HCT116 (cell line): ENCODE measurements at regions not wholly inside any gene's neighbourhood (a gene's known extent, or its start where the extent isn't known, plus 50 kb on each side); places are given as distances from the start of the nearest gene placed in this dataset.

Experiments used
- ATAC-seq: fragments of 200-7000 bp; cut with Tn5 transposase; 2 replicates; pipeline ENCODE4 v1.9.1; 2020; ENCODE audit warnings: mild to moderate bottlenecking, moderate library complexity
- BruUV-seq: library from RNA; stranded (reverse); fragments of 400-500 nt; replicated peaks from 2 replicates; lab custom pipeline; 2021; lab: Mats Ljungman, UMichigan
- CTCF ChIA-PET: fragments of 300-600 bp; sonication (Branson Sonifier 250); formaldehyde crosslinking; loops from one replicate; lab custom pipeline; 2021; ENCODE audit warnings: antibody characterized with exemption; lab: Charles Lee
- POLR2A ChIA-PET: fragments of 300-600, 350-600 bp; sonication (Branson Sonifier 250); formaldehyde crosslinking; loops from one replicate; lab custom pipeline; 2021; ENCODE audit warnings: antibody characterized with exemption; lab: Charles Lee
- RAD21 ChIA-PET, 2 experiments: fragments of 300-600 bp; sonication (Branson Sonifier 250); formaldehyde crosslinking; loops; one replicate each; lab custom pipeline; 2023; ENCODE audit warnings: low total read pairs in 2 of 2; ENCODE audit not compliant: uncharacterized antibody in 2 of 2, unreplicated experiment in 2 of 2, low non-redundant PET in 1 of 2; lab: Charles Lee
- DNase-seq: peaks from one replicate; pipeline ENCODE4 v3.0.0-alpha.2; 2010; ENCODE audit warnings: low read depth, low spot score
- H2AFZ ChIP-seq: fragments of 200-600 bp; shearing (Covaris generic), sonication (generic); 2 replicates; pipeline ENCODE4 v1.6.1; 2017; ENCODE audit warnings: low read depth, mixed run types, mixed read lengths, antibody characterized with exemption, low read length; ENCODE audit not compliant: poor library complexity, severe bottlenecking
- H3K27ac ChIP-seq: 2 replicates; pipeline ENCODE4 v1.5.1; 2012; ENCODE audit warnings: low read depth, low read length
- H3K27me3 ChIP-seq: fragments of 200-600 bp; sonication (generic); 2 replicates; pipeline ENCODE4 v1.6.1; 2016; ENCODE audit warnings: mixed run types, low read length, mixed read lengths; ENCODE audit not compliant: insufficient read depth
- H3K36me3 ChIP-seq, 2 experiments: fragments of 200-500 bp in 1 of 2; fragments of 200-600 bp in 1 of 2; sonication (Bioruptor generic) in 1 of 2; sonication (generic) in 1 of 2; 2 replicates each; pipeline versions ENCODE4 v1.5.1 to v1.6.1; 2014 to 2016; ENCODE audit warnings: low read length in 2 of 2, inconsistent platforms in 1 of 2, mixed read lengths in 1 of 2, mixed run types in 1 of 2; ENCODE audit not compliant: insufficient read depth in 2 of 2, control insufficient read depth in 1 of 2
- H3K4me1 ChIP-seq, 2 experiments: fragments of 200-600 bp in 1 of 2; sonication (generic) in 1 of 2; 2 replicates each; pipeline versions ENCODE4 v1.5.1 to v1.6.1; 2012 to 2017; ENCODE audit warnings: low read length in 2 of 2, inconsistent platforms in 1 of 2, mild to moderate bottlenecking in 1 of 2, mixed read lengths in 1 of 2, mixed run types in 1 of 2, moderate library complexity in 1 of 2; ENCODE audit not compliant: insufficient read depth in 2 of 2, control insufficient read depth in 1 of 2
- H3K4me2 ChIP-seq: fragments of 200-600 bp; sonication (generic); 2 replicates; pipeline ENCODE4 v1.6.1; 2017; ENCODE audit warnings: mixed run types, low read length, mixed read lengths
- H3K4me3 ChIP-seq, 2 experiments: fragments of 200-600 bp in 1 of 2; sonication (generic) in 1 of 2; replicated peaks in 1 of 2; 2 replicates each; pipeline ENCODE4 v1.5.1; 2011 to 2016; ENCODE audit warnings: low read length in 2 of 2, control low read depth in 1 of 2, low read depth in 1 of 2, mild to moderate bottlenecking in 1 of 2, mixed read lengths in 1 of 2, mixed run types in 1 of 2
- H3K79me2 ChIP-seq: fragments of 200-600 bp; sonication (generic); 2 replicates; pipeline ENCODE4 v1.6.1; 2017; ENCODE audit warnings: mild to moderate bottlenecking, mixed run types, low read length, moderate library complexity, mixed read lengths; ENCODE audit not compliant: insufficient read depth
- H3K9ac ChIP-seq: fragments of 200-600 bp; sonication (generic); 2 replicates; pipeline ENCODE4 v1.6.1; 2016; ENCODE audit warnings: low read length, mixed read lengths
- H3K9me2 ChIP-seq: fragments of 200-600 bp; sonication (generic), shearing (Covaris generic); 2 replicates; pipeline ENCODE4 v1.6.1; 2017; ENCODE audit warnings: mixed run types, mild to moderate bottlenecking, moderate library complexity; ENCODE audit not compliant: insufficient read depth
- H3K9me3 ChIP-seq, 2 experiments: fragments of 200-500 bp in 1 of 2; fragments of 200-600 bp in 1 of 2; sonication (Bioruptor generic) in 1 of 2; sonication (generic) in 1 of 2; 2 replicates each; pipeline ENCODE4 v1.6.1; 2014 to 2017; ENCODE audit warnings: low read length in 2 of 2, mixed read lengths in 2 of 2, inconsistent platforms in 1 of 2, low read depth in 1 of 2, mild to moderate bottlenecking in 1 of 2, mixed run types in 1 of 2, moderate library complexity in 1 of 2; ENCODE audit not compliant: control insufficient read depth in 1 of 2, insufficient read depth in 1 of 2
- H4K20me1 ChIP-seq: fragments of 200-600 bp; sonication (generic), shearing (Covaris generic); 2 replicates; pipeline ENCODE4 v1.6.1; 2017; ENCODE audit warnings: mixed run types, mild to moderate bottlenecking, moderate library complexity; ENCODE audit not compliant: insufficient read depth
- ATF3 ChIP-seq: IDR thresholded peaks from 2 replicates; pipeline ENCODE4 v1.6.1; 2012
- CBX3 ChIP-seq: IDR thresholded peaks from 2 replicates; pipeline ENCODE4 v1.6.1; 2012; ENCODE audit warnings: low read depth
- CEBPB ChIP-seq: IDR thresholded peaks from 2 replicates; pipeline ENCODE4 v1.6.1; 2012; ENCODE audit warnings: low read depth
- CTCF ChIP-seq, 3 experiments: fragments of 200-600 bp in 1 of 3; sonication (generic) in 1 of 3; IDR thresholded peaks in 2 of 3; conservative IDR thresholded peaks in 1 of 3; 2 replicates each; pipeline ENCODE4 v1.5.1; 2012 to 2017; ENCODE audit warnings: low read depth in 2 of 3, low read length in 2 of 3, antibody characterized with exemption in 1 of 3, borderline replicate concordance in 1 of 3, control low read depth in 1 of 3, mild to moderate bottlenecking in 1 of 3, mixed read lengths in 1 of 3, mixed run types in 1 of 3, moderate library complexity in 1 of 3; ENCODE audit not compliant: insufficient read depth in 1 of 3
- EZH2 ChIP-seq: fragments of 200-600 bp; sonication (generic); IDR thresholded peaks from 2 replicates; pipeline ENCODE4 v1.6.1; 2017; ENCODE audit warnings: antibody characterized with exemption, mixed run types
- EZH2phosphoT487 ChIP-seq: fragments of 200-600 bp; IDR thresholded peaks from 2 replicates; pipeline ENCODE4 v1.6.1; 2018; ENCODE audit warnings: antibody characterized with exemption, borderline replicate concordance
- FOSL1 ChIP-seq: IDR thresholded peaks from 2 replicates; pipeline ENCODE4 v1.6.1; 2012; ENCODE audit warnings: low read depth
- JUND ChIP-seq: IDR thresholded peaks from 2 replicates; pipeline ENCODE4 v1.6.1; 2012
- MAX ChIP-seq: IDR thresholded peaks from 2 replicates; pipeline ENCODE4 v1.6.1; 2012
- POLR2AphosphoS5 ChIP-seq: IDR thresholded peaks from 2 replicates; pipeline ENCODE4 v1.6.1; 2011; ENCODE audit warnings: mild to moderate bottlenecking, low read depth, low read length, moderate library complexity
- RAD21 ChIP-seq: IDR thresholded peaks from 2 replicates; pipeline ENCODE4 v1.6.1; 2012; ENCODE audit warnings: low read depth, mild to moderate bottlenecking
- REST ChIP-seq: IDR thresholded peaks from 2 replicates; pipeline ENCODE4 v1.6.1; 2012; ENCODE audit warnings: low read depth
- SIN3A ChIP-seq: IDR thresholded peaks from 2 replicates; pipeline ENCODE4 v1.6.1; 2012; ENCODE audit warnings: low read depth
- SP1 ChIP-seq: IDR thresholded peaks from 2 replicates; pipeline ENCODE4 v1.6.1; 2012; ENCODE audit warnings: low read depth
- ZFX ChIP-seq: fragments of 450-650 bp; IDR thresholded peaks from 2 replicates; pipeline ENCODE4 v1.6.1; 2017
- ZNF274 ChIP-seq: fragments of 200-500 bp; sonication (Bioruptor generic); IDR thresholded peaks from 2 replicates; pipeline ENCODE4 v1.6.1; 2014; ENCODE audit warnings: mild to moderate bottlenecking, low read depth, low read length, inconsistent platforms
- intact Hi-C: fragments of 100-400 bp; cut with micrococcal nuclease; formaldehyde crosslinking; loops from 2 replicates; pipeline ENCODE4 v1.10.0; 2022

- DNase-seq = no peak
- TF ChIP-seq POLR2AphosphoS5 = no peak
- no peak for TF ChIP-seq FOSL1
- TF ChIP-seq CBX3 = no peak
- TF ChIP-seq ATF3 = no peak
- H3K27me3 ChIP-seq = no peaks in the 10 kb centered on the region
- H3K36me3 ChIP-seq = no peaks in the 10 kb centered on the region
- H3K27ac ChIP-seq = no peak overlapping the region
- no peak for ATAC-seq
- POLR2A ChIA-PET = no interaction called here
- RAD21 ChIA-PET = no interaction called here
- no peak overlapping the region for H3K9ac ChIP-seq
- H2AFZ ChIP-seq = no peak overlapping the region
- no peaks in the 10 kb centered on the region for H3K9me2 ChIP-seq
- H4K20me1 ChIP-seq = no peaks in the 10 kb centered on the region
- no peaks in the 10 kb centered on the region for H3K9me3 ChIP-seq
- H3K4me3 ChIP-seq = no peak overlapping the region
- no peaks in the 10 kb centered on the region for H3K79me2 ChIP-seq
- BruUV-seq = no TSS peak
- no peak overlapping the region for H3K4me2 ChIP-seq
- H3K4me1 ChIP-seq = no peaks in the 10 kb centered on the region
- intact Hi-C loops = no loop called here
- CTCF ChIA-PET = no interaction called here
These were observed 1590.8 kb downstream of the GRIK2 start for GRCh38 chr6:102984357-102984756.

GRCh38 chr6:102981490-102982015 lies 1588.0 kb downstream of the GRIK2 start:
- Histone ChIP-seq H3K9ac (no peak overlapping the region), H3K27ac (no peak overlapping the region), H3K4me1 (no peaks in the 10 kb centered on the region), H3K4me3 (no peak overlapping the region), H3K9me2 (no peaks in the 10 kb centered on the region), H4K20me1 (no peaks in the 10 kb centered on the region), H3K4me2 (no peak overlapping the region), H2AFZ (no peak overlapping the region), H3K79me2 (no peaks in the 10 kb centered on the region), H3K27me3 (no peaks in the 10 kb centered on the region), H3K9me3 (no peaks in the 10 kb centered on the region)
- intact Hi-C loops = no loop called here
- no TSS peak for BruUV-seq
- DNase-seq = no peak
- ChIA-PET CTCF (no interaction called here), RAD21 (no interaction called here), POLR2A (no interaction called here)
- TF ChIP-seq ZFX (no peak), SP1 (no peak), SIN3A (no peak), RAD21 (no peak), CTCF (IDR thresholded peaks at IDR 0.05 in 2 of 3, conservative IDR thresholded peaks at IDR 0.05 in 1 of 3; ENCODE audit: borderline replicate concordance in 1 of 3, insufficient read depth in 1 of 3, low read depth in 2 of 3, low read length in 2 of 3) (no peak), CBX3 (no peak), MAX (no peak), JUND (no peak), EZH2phosphoT487 (no peak), EZH2 (no peak), REST (no peak), CEBPB (no peak), ZNF274 (no peak), POLR2AphosphoS5 (no peak)
- TF ChIP-seq, all 23 proteins: peak for 0
- no peak for ATAC-seq
- no peaks in the 10 kb centered on the region for H3K36me3 ChIP-seq
